H7 (cell line): ENCODE measurements at regions not wholly inside any gene's neighbourhood (a gene's known extent, or its start where the extent isn't known, plus 50 kb on each side); places are given as distances from the start of the nearest gene placed in this dataset.

Experiments
- DNase-seq: peaks from one replicate; pipeline ENCODE4 v3.0.0; 2012
- H3K27me3 ChIP-seq: 2 replicates; pipeline ENCODE4 v1.6.0; 2011; ENCODE audit warnings: mild to moderate bottlenecking, low read length; ENCODE audit not compliant: control insufficient read depth, insufficient read depth
- H3K36me3 ChIP-seq: replicated peaks from 2 replicates; pipeline ENCODE4 v1.5.1; 2011; ENCODE audit warnings: low read length; ENCODE audit not compliant: control insufficient read depth, insufficient read depth
- H3K4me3 ChIP-seq: 2 replicates; pipeline ENCODE4 v1.5.1; 2011; ENCODE audit warnings: low read depth, mild to moderate bottlenecking, control low read depth, low read length, moderate library complexity; ENCODE audit not compliant: insufficient read depth

DNA sequence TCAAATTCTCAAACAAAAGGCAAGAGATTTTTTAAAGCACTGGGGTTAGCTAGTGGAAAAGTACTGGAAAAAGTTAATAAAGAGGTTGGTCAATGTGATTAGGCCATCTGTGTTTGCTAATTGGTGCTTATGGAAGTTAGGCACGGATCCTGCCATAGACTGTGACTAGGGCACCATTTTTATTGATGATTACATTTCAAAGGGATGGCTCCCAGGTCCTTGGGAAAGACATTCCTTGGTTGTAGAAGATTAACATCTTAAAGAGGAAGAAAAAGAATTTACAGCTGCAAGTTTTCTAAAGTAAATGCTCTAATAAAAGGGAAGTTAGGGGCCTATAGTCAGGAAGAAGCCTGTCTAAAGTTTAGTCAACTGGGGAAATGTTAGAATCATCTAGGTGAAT lies 1183.3 kb downstream of the DTWD2 start:
- no peaks in the 10 kb centered on the region for H3K36me3 ChIP-seq

DNA sequence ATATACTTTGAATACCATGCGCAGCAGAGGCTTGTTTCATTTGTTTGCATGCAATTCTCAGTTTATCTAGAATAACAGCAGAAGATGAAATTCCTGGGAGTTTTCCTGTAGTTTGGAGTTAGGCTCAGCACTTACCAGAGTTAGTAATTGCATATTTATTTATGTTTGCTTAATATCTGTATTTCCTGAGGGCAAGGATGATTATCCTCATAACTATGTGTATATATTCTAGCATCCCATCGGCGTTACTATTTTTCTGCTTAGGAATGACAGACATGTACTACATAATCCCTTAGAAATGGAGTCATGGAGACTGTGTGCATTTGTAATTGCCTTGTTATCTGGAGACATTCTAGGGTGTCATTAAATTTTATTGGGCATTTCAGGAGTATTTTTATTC lies 1184.8 kb downstream of the DTWD2 start:
- H3K36me3 ChIP-seq: no peaks in the 10 kb centered on the region
- DNase-seq: no peak
- no peaks in the 10 kb centered on the region for H3K27me3 ChIP-seq
- no peak overlapping the region for H3K4me3 ChIP-seq

More for the DNA sequence above, 1183.3 kb downstream of the DTWD2 start:
- H3K27me3 ChIP-seq: no peaks in the 10 kb centered on the region
- no peak for DNase-seq
- H3K4me3 ChIP-seq: no peak overlapping the region

DNA sequence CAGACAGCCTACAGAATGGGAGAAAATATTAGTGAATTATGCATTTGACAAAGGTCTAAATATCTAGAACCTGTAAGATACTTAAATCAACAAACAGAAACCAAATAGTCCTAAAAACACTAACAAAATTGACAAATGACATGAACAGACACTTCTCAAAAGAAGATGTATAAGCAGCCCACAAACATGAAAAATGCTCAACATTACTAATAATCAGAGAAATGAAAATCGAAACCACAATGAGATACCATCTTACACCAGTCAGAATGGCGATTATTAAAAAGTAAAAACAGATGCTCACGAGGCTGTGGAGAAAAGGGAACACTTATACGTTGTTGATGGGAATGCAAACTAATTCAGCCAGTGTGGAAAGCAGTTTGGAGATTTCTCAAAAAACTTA lies 1186.8 kb downstream of the DTWD2 start:
- H3K4me3 ChIP-seq: no peak overlapping the region
- no peak for DNase-seq
- H3K36me3 ChIP-seq: no peaks in the 10 kb centered on the region
- no peaks in the 10 kb centered on the region for H3K27me3 ChIP-seq

DNA sequence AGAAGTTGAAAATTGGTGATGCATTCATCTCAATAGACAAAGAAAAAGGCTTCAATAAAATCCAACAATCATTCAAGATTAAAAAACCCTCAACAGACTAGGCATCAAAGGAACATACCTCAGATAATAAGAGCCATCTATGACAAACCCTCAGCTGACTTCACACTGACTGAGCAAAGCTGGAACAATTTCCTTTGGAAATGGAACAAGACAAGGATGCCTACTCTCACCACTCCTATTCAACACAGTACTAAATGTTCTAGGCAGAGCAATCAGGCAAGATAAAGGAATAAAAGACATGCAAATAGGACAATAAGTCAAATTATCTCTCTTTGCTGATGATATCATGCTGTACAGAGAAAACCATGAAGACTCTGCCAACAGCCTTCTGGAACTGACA lies 1188.1 kb downstream of the DTWD2 start:
- Histone ChIP-seq H3K4me3 (no peak overlapping the region), H3K27me3 (no peaks in the 10 kb centered on the region), H3K36me3 (no peaks in the 10 kb centered on the region)
- no peak for DNase-seq

DNA sequence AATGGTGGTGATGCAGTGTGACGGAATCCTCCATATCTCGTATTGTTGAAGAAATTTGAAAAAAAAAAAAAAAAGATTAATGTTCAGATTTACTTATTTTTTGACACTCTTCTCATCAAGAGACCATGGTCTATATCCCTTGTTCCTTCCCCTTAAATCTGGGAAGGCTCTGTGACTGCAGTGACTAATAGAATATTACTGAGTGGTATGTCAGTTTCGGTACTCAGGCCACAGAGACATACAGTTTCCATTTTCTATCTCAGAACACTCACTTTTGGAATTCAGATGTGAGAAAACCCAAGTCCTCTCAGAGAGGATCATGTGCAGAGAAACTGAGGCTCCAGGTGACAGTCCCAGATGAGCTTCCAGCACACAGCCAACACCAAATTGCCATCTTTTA lies 1193.5 kb downstream of the DTWD2 start:
- H3K4me3 ChIP-seq: no peak overlapping the region
- H3K27me3 ChIP-seq: no peaks in the 10 kb centered on the region
- no peak for DNase-seq
- no peaks in the 10 kb centered on the region for H3K36me3 ChIP-seq

DNA sequence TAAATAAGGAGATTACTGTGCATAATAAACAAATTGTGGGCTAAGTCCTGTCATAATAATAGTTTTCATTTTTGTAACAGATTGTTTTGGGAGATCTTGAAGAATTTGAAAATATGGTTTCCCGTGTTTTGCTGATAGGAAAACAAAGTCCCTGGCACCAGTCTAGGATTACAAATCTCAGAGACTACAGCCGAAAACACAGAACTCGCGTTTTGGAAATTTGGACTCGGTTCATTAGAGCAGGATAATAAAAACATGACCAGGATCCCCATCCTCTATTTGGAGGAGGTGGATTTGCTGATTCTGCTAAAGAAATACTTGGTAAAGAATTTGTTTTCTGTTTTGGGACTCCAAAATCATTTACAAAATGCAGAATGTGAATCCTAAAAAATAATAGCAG lies 1194.4 kb downstream of the DTWD2 start:
- Histone ChIP-seq H3K27me3 (no peaks in the 10 kb centered on the region), H3K36me3 (no peaks in the 10 kb centered on the region), H3K4me3 (no peak overlapping the region)
- no peak for DNase-seq

DNA sequence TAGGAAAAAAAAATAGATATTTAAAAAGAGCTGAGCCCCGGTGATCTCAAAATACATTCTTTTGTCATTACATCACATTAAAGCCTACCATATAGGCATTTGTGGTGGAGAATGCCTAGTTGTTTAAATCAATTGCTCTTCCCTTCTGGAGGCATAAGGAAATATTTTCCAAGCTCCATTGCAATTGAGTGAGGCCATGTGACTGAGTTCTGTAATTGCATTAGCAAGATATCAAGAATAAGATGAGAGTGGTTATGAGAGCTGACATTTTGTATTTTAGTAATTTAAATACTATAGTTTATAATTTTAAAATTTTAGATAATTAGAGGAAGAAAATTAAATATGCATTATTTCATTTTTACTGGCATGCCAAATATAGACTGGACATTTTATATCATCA lies 1195.9 kb downstream of the DTWD2 start:
- H3K27me3 ChIP-seq: no peaks in the 10 kb centered on the region
- DNase-seq: no peak
- no peaks in the 10 kb centered on the region for H3K36me3 ChIP-seq
- no peak overlapping the region for H3K4me3 ChIP-seq

DNA sequence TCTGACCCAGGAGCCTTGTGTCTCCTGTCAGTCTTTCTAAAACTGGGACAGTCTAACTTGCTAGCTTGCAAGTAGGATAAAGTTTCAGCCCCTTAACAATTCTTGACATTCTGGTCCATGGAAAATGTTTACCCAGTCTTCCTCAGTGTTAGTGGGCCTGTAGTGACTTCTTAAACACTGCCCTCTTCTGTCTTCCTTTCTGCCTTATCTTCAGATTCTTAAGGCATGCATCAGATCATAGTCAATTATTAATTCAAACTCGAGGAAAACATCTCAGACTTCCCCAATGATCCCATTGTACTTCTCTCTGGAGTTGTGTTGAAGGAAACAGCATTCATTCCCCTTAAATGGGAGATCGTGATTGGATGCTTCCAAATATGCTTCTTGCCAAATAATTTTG lies 1199.8 kb downstream of the DTWD2 start:
- no peak for DNase-seq
- Histone ChIP-seq H3K36me3 (no peaks in the 10 kb centered on the region), H3K4me3 (no peak overlapping the region), H3K27me3 (no peaks in the 10 kb centered on the region)

DNA sequence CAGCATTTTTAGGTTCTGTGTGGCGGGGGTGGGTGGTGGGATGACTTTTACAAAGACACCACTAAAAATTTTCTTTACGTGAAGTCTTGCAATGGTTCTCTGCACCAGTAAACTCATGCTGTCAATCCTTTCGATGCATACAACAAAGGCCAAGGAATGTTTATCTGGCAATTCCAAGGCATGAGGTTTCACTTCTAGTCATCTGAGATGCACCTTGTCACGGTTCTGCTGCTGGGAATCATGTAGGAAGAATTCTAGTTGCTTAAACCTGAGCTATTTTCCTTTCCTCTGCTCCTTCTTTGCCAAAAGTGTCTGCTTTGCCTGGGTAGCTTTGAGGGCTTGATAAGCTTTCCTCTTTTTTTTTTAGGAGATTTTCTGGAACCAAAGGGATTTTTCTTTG lies 1204.5 kb upstream of the SEMA6A start:
- H3K36me3 ChIP-seq: no peaks in the 10 kb centered on the region
- no peak for DNase-seq
- no peak overlapping the region for H3K4me3 ChIP-seq
- no peaks in the 10 kb centered on the region for H3K27me3 ChIP-seq

DNA sequence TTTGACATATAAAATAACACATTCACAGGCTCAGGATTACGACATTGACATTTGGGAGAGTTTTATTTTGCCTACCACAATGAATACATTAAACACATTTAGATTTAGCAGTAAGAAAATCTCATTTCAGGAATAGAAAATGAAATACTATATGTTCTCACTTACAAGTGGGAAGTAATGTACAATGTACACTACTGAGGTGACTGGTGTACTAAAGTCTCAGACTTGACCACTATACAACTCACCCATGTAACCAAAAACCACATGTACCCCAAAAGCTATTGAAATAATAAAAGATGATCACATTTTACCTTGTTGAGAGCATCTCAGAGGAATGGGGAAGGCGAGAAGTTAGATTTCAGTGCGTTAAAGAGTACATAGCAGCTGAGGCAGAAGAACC lies 1202.4 kb upstream of the SEMA6A start:
- Histone ChIP-seq H3K27me3 (no peaks in the 10 kb centered on the region), H3K4me3 (no peak overlapping the region), H3K36me3 (no peaks in the 10 kb centered on the region)
- no peak for DNase-seq

DNA sequence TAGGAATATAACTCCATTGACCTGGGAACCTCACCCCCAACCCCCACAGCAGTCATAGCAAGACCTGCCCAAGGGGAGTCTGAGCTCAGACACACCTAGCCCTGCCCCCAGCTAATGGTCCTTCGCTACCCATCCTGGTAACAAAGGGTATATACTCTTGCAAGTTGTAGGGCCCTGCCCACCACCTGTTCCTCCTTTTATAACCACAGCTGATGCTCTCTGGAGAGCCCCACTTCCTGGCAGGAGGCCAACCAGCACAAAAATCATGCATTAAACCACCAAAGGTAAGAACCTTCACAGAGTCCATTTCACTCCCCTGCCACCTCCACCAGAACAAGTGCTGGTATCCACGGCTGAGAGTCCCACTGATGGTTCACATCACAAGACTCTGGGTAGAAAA lies 1195.3 kb upstream of the SEMA6A start:
- no peak overlapping the region for H3K4me3 ChIP-seq
- no peak for DNase-seq
- H3K27me3 ChIP-seq: no peaks in the 10 kb centered on the region
- H3K36me3 ChIP-seq: no peaks in the 10 kb centered on the region

DNA sequence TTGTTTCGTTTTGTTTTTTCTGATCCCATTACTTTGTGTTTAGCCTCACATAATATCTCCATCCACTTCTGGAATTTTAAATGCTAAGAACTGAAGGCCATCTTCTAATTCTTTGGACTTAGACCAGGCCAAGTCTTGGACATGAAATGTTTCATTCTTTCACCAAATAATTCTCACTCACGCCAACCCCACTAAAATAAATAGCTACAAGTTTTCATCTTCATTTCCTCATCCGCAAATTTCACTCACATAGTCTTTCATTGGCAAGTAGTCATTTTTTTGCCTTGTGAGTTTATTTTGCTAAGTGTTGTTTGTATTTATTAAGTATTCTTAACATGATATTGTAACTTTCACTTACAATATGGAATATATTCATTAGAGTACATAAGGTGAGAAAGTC lies 1188.6 kb upstream of the SEMA6A start:
- no peaks in the 10 kb centered on the region for H3K27me3 ChIP-seq
- no peak for DNase-seq
- H3K36me3 ChIP-seq: no peaks in the 10 kb centered on the region
- H3K4me3 ChIP-seq: no peak overlapping the region

DNA sequence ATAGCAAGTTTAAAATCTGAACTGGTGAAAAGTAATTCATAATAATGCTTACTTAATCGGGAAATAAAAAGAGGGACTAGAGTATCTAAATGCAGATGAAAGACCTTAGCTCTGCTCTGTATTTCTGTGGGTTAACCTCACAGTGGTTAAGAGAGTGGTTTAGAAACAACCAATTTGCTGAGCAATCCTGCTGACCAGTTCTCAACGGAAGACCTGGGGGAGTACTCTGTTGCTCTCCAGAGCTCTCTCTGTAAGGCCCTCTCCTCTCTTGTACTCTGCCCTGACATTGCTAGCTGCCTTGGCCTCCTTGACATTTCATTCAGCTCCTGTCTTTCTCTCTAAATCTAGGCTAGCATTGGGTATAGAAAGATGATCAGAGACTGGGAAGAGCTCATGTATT lies 1186.6 kb upstream of the SEMA6A start:
- Histone ChIP-seq H3K36me3 (no peaks in the 10 kb centered on the region), H3K27me3 (no peaks in the 10 kb centered on the region), H3K4me3 (no peak overlapping the region)
- no peak for DNase-seq

DNA sequence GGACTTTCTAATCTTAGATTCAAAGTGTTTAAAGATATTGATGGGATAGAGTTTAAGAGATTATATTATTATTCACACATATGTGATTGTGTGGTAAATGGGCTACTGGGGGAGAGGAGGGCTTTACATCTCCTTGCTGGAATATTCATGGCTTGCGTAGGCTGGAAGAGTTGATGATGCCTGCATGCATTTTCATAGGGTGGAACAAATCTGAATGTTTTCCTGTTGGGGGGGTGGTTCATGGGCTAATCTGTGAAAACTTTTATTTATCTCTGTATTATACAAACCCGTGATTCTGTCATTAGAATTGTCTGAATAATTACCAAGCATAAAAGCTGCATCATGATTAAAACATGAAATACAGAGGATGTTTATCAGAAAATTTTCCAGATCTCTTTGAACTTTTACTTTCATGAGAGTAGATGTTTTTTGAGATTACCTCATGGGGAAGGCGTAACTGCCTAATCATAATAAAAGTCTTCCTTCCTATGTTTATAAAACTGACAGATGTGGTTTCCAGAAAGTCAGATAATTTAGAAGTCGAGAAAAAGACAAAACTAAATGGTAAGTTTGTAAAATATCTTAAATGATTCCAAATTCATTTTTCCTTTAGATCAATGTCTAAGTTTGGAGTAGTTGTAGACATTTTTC lies 1185.4 kb upstream of the SEMA6A start:
- Histone ChIP-seq H3K27me3 (no peaks in the 10 kb centered on the region), H3K4me3 (no peak overlapping the region), H3K36me3 (no peaks in the 10 kb centered on the region)
- DNase-seq: no peak

DNA sequence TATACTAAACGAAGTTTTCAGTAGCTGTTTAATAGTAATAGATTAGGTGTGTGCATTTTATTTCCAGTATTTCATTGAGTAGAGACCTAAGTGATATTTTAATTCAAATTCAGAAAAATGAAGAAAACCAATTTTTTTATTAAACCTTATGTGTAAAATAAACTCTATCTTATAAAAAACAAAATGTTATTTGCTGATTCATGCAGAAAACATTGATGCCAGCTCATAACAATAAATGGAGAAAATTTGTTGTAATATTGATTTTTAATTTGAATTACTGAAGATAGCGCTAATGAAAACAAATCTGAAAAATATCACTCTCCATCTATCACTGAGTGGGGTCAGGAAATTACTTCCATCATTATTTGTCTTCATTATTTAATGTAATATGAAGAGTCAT lies 1177.8 kb upstream of the SEMA6A start:
- no peak overlapping the region for H3K4me3 ChIP-seq
- H3K36me3 ChIP-seq: no peaks in the 10 kb centered on the region
- no peak for DNase-seq
- H3K27me3 ChIP-seq: no peaks in the 10 kb centered on the region

DNA sequence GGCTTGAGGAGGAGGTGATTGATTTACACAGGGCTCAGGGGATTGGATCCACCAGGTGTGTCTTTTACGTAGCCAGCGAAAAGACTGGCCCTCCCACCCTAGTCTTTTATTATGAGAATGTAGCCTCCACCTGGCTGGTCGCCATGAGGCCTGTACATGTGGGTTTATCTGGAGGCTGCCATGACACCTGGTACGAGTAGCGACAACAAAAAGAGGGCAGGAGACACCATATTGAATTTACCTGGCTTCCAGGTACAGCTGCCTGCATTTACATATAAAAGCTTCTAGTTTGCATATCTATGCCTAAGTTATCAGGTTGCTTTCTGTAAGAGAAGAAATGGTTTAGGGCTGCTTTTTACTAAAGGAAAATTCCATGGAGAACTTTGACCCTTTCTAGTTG lies 1173.7 kb upstream of the SEMA6A start:
- Histone ChIP-seq H3K4me3 (no peak overlapping the region), H3K36me3 (no peaks in the 10 kb centered on the region), H3K27me3 (no peaks in the 10 kb centered on the region)
- no peak for DNase-seq
